Adrenal gland (tissue), 5 donors: ENCODE measurements at regions not wholly inside any gene's neighbourhood (a gene's known extent, or its start where the extent isn't known, plus 50 kb on each side); places are given as distances from the start of the nearest gene placed in this dataset.

Experiments used
- POLR2A ChIP-seq, 2 donors: fragments of 450-650 bp; IDR thresholded peaks; one replicate each; pipeline ENCODE4 v1.6.1; 2017; ENCODE audit warnings: antibody characterized with exemption in 2 of 2, mild to moderate bottlenecking in 2 of 2, moderate library complexity in 1 of 2
- TF ChIP-seq, protein P1 (sequence below), 6 experiments: fragments of 450-650 bp in 4 of 6; fragments of 200-600 bp in 2 of 6; sonication (generic) in 1 of 6; IDR thresholded peaks; 1 replicate in 5 of 6; 2 replicates in 1 of 6; pipeline versions ENCODE4 v1.5.1 to v1.8.0; 2016 to 2021; ENCODE audit warnings: antibody characterized with exemption in 6 of 6, mild to moderate bottlenecking in 2 of 6, moderate library complexity in 1 of 6
- donor health status: DM: no; HTN: no; CAD: no.

DNA sequence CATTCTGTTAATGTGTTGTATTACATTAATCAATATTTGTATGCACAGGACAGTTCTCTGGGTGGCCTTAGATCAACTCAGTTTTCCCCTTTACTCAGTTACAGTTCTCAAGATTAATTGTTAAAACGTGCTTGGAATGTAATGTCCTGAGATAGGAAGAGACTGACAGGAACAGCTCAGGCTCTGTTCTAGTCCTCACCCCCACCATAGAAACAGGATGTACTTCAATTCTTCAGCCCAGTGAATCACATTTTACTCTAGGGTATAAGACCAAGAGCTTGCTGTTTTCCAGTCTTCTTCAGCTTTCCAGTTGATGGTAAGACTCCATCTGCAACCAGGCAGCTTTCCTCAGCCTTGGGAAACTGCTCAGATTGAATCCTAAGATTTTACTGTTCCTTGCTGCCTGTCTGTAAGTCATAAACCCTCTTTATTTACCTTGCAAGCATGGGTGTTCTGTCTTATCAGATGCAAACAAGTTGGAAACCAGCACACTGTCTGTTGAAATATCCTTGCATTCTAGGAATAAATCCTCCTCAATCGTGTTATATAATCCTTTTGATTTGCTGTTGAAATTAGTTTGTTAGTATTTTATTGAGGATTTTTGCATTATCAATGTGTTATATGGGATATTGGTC is 836.9 kb upstream of the PCDH9 start:
- TF ChIP-seq, protein P1, sequence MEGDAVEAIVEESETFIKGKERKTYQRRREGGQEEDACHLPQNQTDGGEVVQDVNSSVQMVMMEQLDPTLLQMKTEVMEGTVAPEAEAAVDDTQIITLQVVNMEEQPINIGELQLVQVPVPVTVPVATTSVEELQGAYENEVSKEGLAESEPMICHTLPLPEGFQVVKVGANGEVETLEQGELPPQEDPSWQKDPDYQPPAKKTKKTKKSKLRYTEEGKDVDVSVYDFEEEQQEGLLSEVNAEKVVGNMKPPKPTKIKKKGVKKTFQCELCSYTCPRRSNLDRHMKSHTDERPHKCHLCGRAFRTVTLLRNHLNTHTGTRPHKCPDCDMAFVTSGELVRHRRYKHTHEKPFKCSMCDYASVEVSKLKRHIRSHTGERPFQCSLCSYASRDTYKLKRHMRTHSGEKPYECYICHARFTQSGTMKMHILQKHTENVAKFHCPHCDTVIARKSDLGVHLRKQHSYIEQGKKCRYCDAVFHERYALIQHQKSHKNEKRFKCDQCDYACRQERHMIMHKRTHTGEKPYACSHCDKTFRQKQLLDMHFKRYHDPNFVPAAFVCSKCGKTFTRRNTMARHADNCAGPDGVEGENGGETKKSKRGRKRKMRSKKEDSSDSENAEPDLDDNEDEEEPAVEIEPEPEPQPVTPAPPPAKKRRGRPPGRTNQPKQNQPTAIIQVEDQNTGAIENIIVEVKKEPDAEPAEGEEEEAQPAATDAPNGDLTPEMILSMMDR (IDR thresholded peaks at IDR 0.05) = no peak
- TF ChIP-seq POLR2A (IDR thresholded peaks at IDR 0.05) = no peak
